Putamen (tissue), 1 donor: ENCODE measurements at regions not wholly inside any gene's neighbourhood (a gene's known extent, or its start where the extent isn't known, plus 50 kb on each side); places are given as distances from the start of the nearest gene placed in this dataset.

Experiments
- DNase-seq: peaks from one replicate; pipeline ENCODE4 v3.0.0-alpha.2; 2016; ENCODE audit warnings: low spot score

- no peak for DNase-seq
Observed at GRCh38 chr3:99542767-99543518, 95.5 kb upstream of the COL8A1 start.

- no peak for DNase-seq
Observed at GRCh38 chr3:99541181-99541580, 97.2 kb upstream of the COL8A1 start.

GRCh38 chr3:99537416-99537815 lies 101.0 kb upstream of the COL8A1 start:
- DNase-seq: no peak

- no peak for DNase-seq
Observed at GRCh38 chr3:99536555-99537314, 101.7 kb upstream of the COL8A1 start.

GRCh38 chr3:99534951-99535704 lies 103.3 kb upstream of the COL8A1 start:
- no peak for DNase-seq

GRCh38 chr3:99532246-99532645 lies 106.1 kb upstream of the COL8A1 start:
- DNase-seq: no peak

- no peak for DNase-seq
Observed at GRCh38 chr3:99529265-99529664, 109.1 kb upstream of the COL8A1 start.

GRCh38 chr3:99526921-99527320 lies 111.5 kb upstream of the COL8A1 start:
- DNase-seq: no peak

GRCh38 chr3:99524559-99524958 lies 113.8 kb upstream of the COL8A1 start:
- no peak for DNase-seq

- DNase-seq: no peak
Observed at GRCh38 chr3:99523431-99524127, 114.8 kb upstream of the COL8A1 start.

- no peak for DNase-seq
Observed at GRCh38 chr3:99522147-99522546, 116.2 kb upstream of the COL8A1 start.

- no peak for DNase-seq
Observed at GRCh38 chr3:99521551-99521950, 116.8 kb upstream of the COL8A1 start.

GRCh38 chr3:99520513-99520912 lies 117.9 kb upstream of the COL8A1 start:
- DNase-seq: no peak

- no peak for DNase-seq
Observed at GRCh38 chr3:99516936-99517335, 121.5 kb upstream of the COL8A1 start.

GRCh38 chr3:99515891-99516290 lies 122.5 kb upstream of the COL8A1 start:
- DNase-seq: no peak

- DNase-seq: no peak
Observed at GRCh38 chr3:99509224-99509623, 129.2 kb upstream of the COL8A1 start.

- no peak for DNase-seq
Observed at GRCh38 chr3:99508191-99508590, 130.2 kb upstream of the COL8A1 start.

- no peak for DNase-seq
Observed at GRCh38 chr3:99505646-99506269, 132.6 kb upstream of the COL8A1 start.

GRCh38 chr3:99505200-99505599 lies 133.2 kb upstream of the COL8A1 start:
- DNase-seq: no peak

GRCh38 chr3:99504258-99504657 lies 134.1 kb upstream of the COL8A1 start:
- DNase-seq: no peak

- no peak for DNase-seq
Observed at GRCh38 chr3:99503350-99503749, 135.0 kb upstream of the COL8A1 start.

- no peak for DNase-seq
Observed at GRCh38 chr3:99502871-99503270, 135.5 kb upstream of the COL8A1 start.
